Thyroid gland (tissue), 4 donors: ENCODE measurements at regions not wholly inside any gene's neighbourhood (a gene's known extent, or its start where the extent isn't known, plus 50 kb on each side); places are given as distances from the start of the nearest gene placed in this dataset.

Source experiments
- CTCF ChIP-seq, 6 experiments: fragments of 200-600 bp in 3 of 6; fragments of 450-650 bp in 3 of 6; sonication (generic) in 3 of 6; IDR thresholded peaks; one replicate each; pipeline ENCODE4 v1.5.1; 2016 to 2019; ENCODE audit warnings: antibody characterized with exemption in 6 of 6, mild to moderate bottlenecking in 2 of 6, inconsistent platforms in 1 of 6, moderate library complexity in 1 of 6
- POLR2A ChIP-seq, 2 donors: fragments of 450-650 bp; IDR thresholded peaks; one replicate each; pipeline ENCODE4 v1.6.1; 2017; ENCODE audit warnings: antibody characterized with exemption in 2 of 2, mild to moderate bottlenecking in 2 of 2, moderate library complexity in 1 of 2

- TF ChIP-seq POLR2A (IDR thresholded peaks at IDR 0.05) (no peak), CTCF (IDR thresholded peaks at IDR 0.05) (no peak)
These were observed 653.5 kb downstream of the FAM181B start for GRCh38 chr11:82080160-82080559.
